H1 (cell line): ENCODE measurements at regions not wholly inside any gene's neighbourhood (a gene's known extent, or its start where the extent isn't known, plus 50 kb on each side); places are given as distances from the start of the nearest gene placed in this dataset.

Experiments used
- CTCF ChIA-PET: fragments of 300-600 bp; sonication (Branson Sonifier 250); formaldehyde crosslinking; loops from one replicate; lab custom pipeline; 2021; ENCODE audit not compliant: partially characterized antibody; lab: Charles Lee
- POLR2A ChIA-PET: fragments of 300-600 bp; sonication (Branson Sonifier 250); formaldehyde crosslinking; loops from one replicate; lab custom pipeline; 2021; ENCODE audit warnings: inconsistent platforms; ENCODE audit not compliant: partially characterized antibody; lab: Charles Lee
- DNase-seq, 2 experiments: peaks; one replicate each; pipeline versions ENCODE4 v3.0.0 to v3.0.0-alpha.2; 2010 to 2022; ENCODE audit warnings: low spot score in 2 of 2, low read depth in 1 of 2, mixed read lengths in 1 of 2
- FAIRE-seq: peaks from 2 replicates; lab custom pipeline; 2011; peaks lifted over from hg19 to GRCh38; lab: Jason Lieb, UNC
- H2AFZ ChIP-seq: 2 replicates; pipeline ENCODE4 v1.8.1; 2012; ENCODE audit warnings: low read length, inconsistent platforms
- H2AK5ac ChIP-seq: 2 replicates; pipeline ENCODE4 v1.6.1; 2013; ENCODE audit warnings: low read depth, low read length
- H2BK120ac ChIP-seq: replicated peaks from 2 replicates; pipeline ENCODE3; 2013; ENCODE audit warnings: low read depth, low read length, inconsistent platforms
- H2BK12ac ChIP-seq: 2 replicates; pipeline ENCODE4 v1.6.1; 2013; ENCODE audit warnings: low read depth, low read length
- H2BK15ac ChIP-seq: 2 replicates; pipeline ENCODE4 v1.6.1; 2013; ENCODE audit warnings: low read length
- H2BK20ac ChIP-seq: 2 replicates; pipeline ENCODE4 v1.6.1; 2013; ENCODE audit warnings: low read length
- H2BK5ac ChIP-seq: 2 replicates; pipeline ENCODE4 v1.6.1; 2013; ENCODE audit warnings: low read depth, low read length
- H3K14ac ChIP-seq: 2 replicates; pipeline ENCODE4 v1.6.1; 2013; ENCODE audit warnings: inconsistent platforms; ENCODE audit not compliant: insufficient read length
- H3K18ac ChIP-seq: 2 replicates; pipeline ENCODE4 v1.6.1; 2013; ENCODE audit warnings: low read length; ENCODE audit errors: extremely low read depth
- H3K23ac ChIP-seq: 2 replicates; pipeline ENCODE4 v1.6.1; 2013; ENCODE audit warnings: inconsistent platforms; ENCODE audit not compliant: insufficient read length
- H3K23me2 ChIP-seq: 2 replicates; pipeline ENCODE4 v1.6.1; 2013; ENCODE audit warnings: low read depth, low read length
- H3K27ac ChIP-seq: 2 replicates; pipeline ENCODE4 v1.6.1; 2011; ENCODE audit warnings: low read depth, low read length, inconsistent platforms
- H3K27me3 ChIP-seq, 4 experiments: replicated peaks in 1 of 4; 1 replicate in 1 of 4; 2 replicates in 3 of 4; pipeline versions ENCODE4 v1.6.1 to v1.8.1; 2011 to 2013; ENCODE audit warnings: low read length in 3 of 4, mild to moderate bottlenecking in 3 of 4, inconsistent platforms in 2 of 4, mixed read lengths in 2 of 4, moderate library complexity in 1 of 4; ENCODE audit not compliant: control insufficient read depth in 3 of 4, insufficient read depth in 3 of 4; ENCODE audit errors: extremely low read depth in 1 of 4
- H3K36me3 ChIP-seq, 4 experiments: 2 replicates each; pipeline versions ENCODE4 v1.6.1 to v1.8.1; 2011 to 2013; ENCODE audit warnings: mild to moderate bottlenecking in 4 of 4, low read length in 3 of 4, moderate library complexity in 2 of 4, control low read depth in 1 of 4, inconsistent platforms in 1 of 4; ENCODE audit not compliant: insufficient read depth in 4 of 4, control insufficient read depth in 2 of 4
- H3K4ac ChIP-seq: replicated peaks from 2 replicates; pipeline ENCODE3; 2013; ENCODE audit warnings: low read length, low read depth, mixed read lengths, inconsistent platforms; ENCODE audit not compliant: insufficient read length
- H3K4me1 ChIP-seq, 4 experiments: replicated peaks in 1 of 4; 1 replicate in 1 of 4; 2 replicates in 3 of 4; pipeline versions ENCODE4 v1.6.1 to v1.8.1; 2011 to 2013; ENCODE audit warnings: low read length in 3 of 4, inconsistent platforms in 2 of 4, mixed read lengths in 1 of 4; ENCODE audit not compliant: insufficient read depth in 4 of 4, control insufficient read depth in 3 of 4
- H3K4me2 ChIP-seq, 2 experiments: 2 replicates each; pipeline versions ENCODE4 v1.6.1 to v1.8.1; 2011 to 2013; ENCODE audit warnings: low read depth in 2 of 2, low read length in 2 of 2, control low read depth in 1 of 2, inconsistent platforms in 1 of 2, mild to moderate bottlenecking in 1 of 2; ENCODE audit not compliant: insufficient read depth in 1 of 2
- H3K4me3 ChIP-seq, 4 experiments: fragments of 200-600, 300-600 bp in 1 of 4; sonication (generic), shearing (Covaris generic), sonication (Bioruptor Twin) in 1 of 4; 2 replicates each; pipeline versions ENCODE4 v1.5.1 to v1.8.1; 2011 to 2016; ENCODE audit warnings: low read length in 4 of 4, low read depth in 3 of 4, control low read depth in 2 of 4, inconsistent platforms in 2 of 4, mild to moderate bottlenecking in 2 of 4, mixed read lengths in 1 of 4, moderate library complexity in 1 of 4; ENCODE audit not compliant: insufficient read depth in 2 of 4; ENCODE audit errors: extremely low read depth in 1 of 4
- H3K56ac ChIP-seq: replicated peaks from 2 replicates; pipeline ENCODE3; 2013; ENCODE audit warnings: low read depth, mild to moderate bottlenecking, mixed read lengths, low read length, inconsistent platforms; ENCODE audit not compliant: insufficient read length
- H3K79me1 ChIP-seq: 2 replicates; pipeline ENCODE4 v1.6.1; 2013; ENCODE audit warnings: low read depth, low read length, control low read depth
- H3K79me2 ChIP-seq, 2 experiments: 2 replicates each; pipeline versions ENCODE4 v1.6.1 to v1.8.1; 2012 to 2013; ENCODE audit warnings: low read length in 2 of 2, mild to moderate bottlenecking in 2 of 2, inconsistent platforms in 1 of 2; ENCODE audit not compliant: insufficient read depth in 2 of 2, control insufficient read depth in 1 of 2
- H3K9ac ChIP-seq, 4 experiments: replicated peaks in 1 of 4; 1 replicate in 1 of 4; 2 replicates in 3 of 4; pipeline versions ENCODE4 v1.6.1 to v1.8.1; 2011 to 2013; ENCODE audit warnings: low read depth in 3 of 4, low read length in 3 of 4, control low read depth in 2 of 4, mild to moderate bottlenecking in 2 of 4, moderate library complexity in 2 of 4, inconsistent platforms in 1 of 4; ENCODE audit errors: extremely low read depth in 1 of 4
- H3K9me3 ChIP-seq, 2 experiments: 2 replicates each; pipeline versions ENCODE4 v1.6.1 to v1.8.1; 2012 to 2013; ENCODE audit warnings: mild to moderate bottlenecking in 2 of 2, moderate library complexity in 2 of 2, control low read depth in 1 of 2, inconsistent platforms in 1 of 2, low read depth in 1 of 2, low read length in 1 of 2, mixed read lengths in 1 of 2; ENCODE audit not compliant: insufficient read depth in 2 of 2
- H4K20me1 ChIP-seq, 2 experiments: replicated peaks in 1 of 2; 2 replicates each; pipeline versions ENCODE3 to v1.8.1; 2011 to 2013; ENCODE audit warnings: inconsistent platforms in 2 of 2, low read length in 2 of 2, mild to moderate bottlenecking in 1 of 2; ENCODE audit not compliant: insufficient read depth in 2 of 2, control insufficient read depth in 1 of 2
- H4K5ac ChIP-seq: 2 replicates; pipeline ENCODE4 v1.6.1; 2013; ENCODE audit warnings: low read length, low read depth, mixed read lengths, inconsistent platforms; ENCODE audit not compliant: insufficient read length
- H4K8ac ChIP-seq: 2 replicates; pipeline ENCODE4 v1.8.0; 2013; ENCODE audit warnings: mild to moderate bottlenecking, moderate library complexity, low read length, inconsistent platforms; ENCODE audit not compliant: insufficient read depth; ENCODE audit errors: extremely low read depth
- H4K91ac ChIP-seq: replicated peaks from 2 replicates; pipeline ENCODE3; 2013; ENCODE audit warnings: low read length, mixed read lengths, inconsistent platforms; ENCODE audit not compliant: insufficient read length
- CBX8 ChIP-seq: fragments of 300-800, 300-1000 bp; sonication (generic); IDR thresholded peaks from 2 replicates; pipeline ENCODE4 v1.7.1; 2016; ENCODE audit warnings: low read depth, low read length, borderline replicate concordance
- CTBP2 ChIP-seq: IDR thresholded peaks from 2 replicates; pipeline ENCODE4 v1.7.0; 2011; ENCODE audit warnings: borderline replicate concordance, mild to moderate bottlenecking, moderate library complexity, mixed read lengths, low read length; ENCODE audit not compliant: insufficient read depth, insufficient read length
- EGR1 ChIP-seq: IDR thresholded peaks from 2 replicates; pipeline ENCODE4 v1.6.1; 2011; ENCODE audit warnings: low read depth, low read length, borderline replicate concordance
- RAD21 ChIP-seq, 2 experiments: IDR thresholded peaks in 1 of 2; conservative IDR thresholded peaks in 1 of 2; 2 replicates each; pipeline ENCODE4 v1.6.1; 2011; ENCODE audit warnings: low read depth in 2 of 2, low read length in 2 of 2, improper control_type of control experiment in 1 of 2, inconsistent platforms in 1 of 2, mild to moderate bottlenecking in 1 of 2, moderate library complexity in 1 of 2
- WGBS, 2 experiments: shearing (Covaris generic) in 1 of 2; methylation state at CpG; one replicate each; pipeline versions ENCODE4 v1.1.6 to v1.1.7; 2013 to 2015; ENCODE audit warnings: low lambda C conversion rate in 2 of 2, mixed read lengths in 2 of 2, inconsistent platforms in 1 of 2, low coverage in 1 of 2, missing lambda C conversion rate in 1 of 2; ENCODE audit not compliant: insufficient replicate concordance in 2 of 2, insufficient coverage in 1 of 2, insufficient read length in 1 of 2; ENCODE audit errors: extremely low coverage in 1 of 2, missing lambda C conversion rate in 1 of 2; 5-methylcytosine and 5-hydroxymethylcytosine counted together

- H2BK12ac ChIP-seq, result no peak overlapping the region
- H4K5ac ChIP-seq, result no peak overlapping the region
- no peak overlapping the region for H2AFZ ChIP-seq
- H3K27ac ChIP-seq, result no peak overlapping the region
- H4K8ac ChIP-seq, result no peak overlapping the region
- H2BK5ac ChIP-seq, result no peak overlapping the region
- H3K9ac ChIP-seq, result no peak overlapping the region
- H3K56ac ChIP-seq, result no peak overlapping the region
- H2BK15ac ChIP-seq, result no peak overlapping the region
- H3K9me3 ChIP-seq, result no peaks in the 10 kb centered on the region
- no peak overlapping the region for H4K91ac ChIP-seq
- H3K23me2 ChIP-seq, result no peaks in the 10 kb centered on the region
- DNase-seq, result no peak
- H3K79me1 ChIP-seq, result no peaks in the 10 kb centered on the region
- no peak overlapping the region for H3K4me2 ChIP-seq
- FAIRE-seq, result no peak
- 100% methylated on average over 1 of the region's 1 CpG; no CpG with 5 or more reads in 1 of the 2 experiments for WGBS, 2 experiments
- H3K4me1 ChIP-seq, result no peaks in the 10 kb centered on the region
- H3K18ac ChIP-seq, result no peak overlapping the region
- H3K36me3 ChIP-seq, result no peaks in the 10 kb centered on the region
- no peak overlapping the region for H3K14ac ChIP-seq
- H3K27me3 ChIP-seq, result no peaks in the 10 kb centered on the region
- no peak overlapping the region for H2AK5ac ChIP-seq
- no peaks in the 10 kb centered on the region for H4K20me1 ChIP-seq
- H3K23ac ChIP-seq, result no peak overlapping the region
- H3K4me3 ChIP-seq, result no peak overlapping the region
- ChIA-PET CTCF (interaction anchor here (0.9 to 1.1 kb wide), 5 partner anchors 20 to 219 kb away, joined by 3 to 4 read pairs (median 3); no protein-coding TSS in a partner anchor), POLR2A (no interaction called here)
- no peaks in the 10 kb centered on the region for H3K79me2 ChIP-seq
- no peak overlapping the region for H3K4ac ChIP-seq
- no peak overlapping the region for H2BK20ac ChIP-seq
- no peak overlapping the region for H2BK120ac ChIP-seq
- TF ChIP-seq CTBP2, result no peak
- no peak for TF ChIP-seq EGR1
- TF ChIP-seq CBX8, result no peak
- TF ChIP-seq RAD21 (IDR thresholded peaks at IDR 0.05 in 1 of 2, conservative IDR thresholded peaks at IDR 0.05 in 1 of 2; ENCODE audit: low read depth in 2 of 2, low read length in 2 of 2), result no peak
Observed at GRCh38 chr14:39580696-39581095, 148.5 kb upstream of the FBXO33 start.
